BJ (cell line): ENCODE measurements at regions not wholly inside any gene's neighbourhood (a gene's known extent, or its start where the extent isn't known, plus 50 kb on each side); places are given as distances from the start of the nearest gene placed in this dataset.
"Not testable (repeated sequence)": the region's sequence is repeated elsewhere in the genome, so short reads cannot be mapped to it uniquely, and the experiment has no call there.

Experiments
- CTCF ChIA-PET: fragments of 350-600 bp; formaldehyde crosslinking; extraction: SDS; loops from one replicate; lab custom pipeline; 2021; ENCODE audit warnings: antibody characterized with exemption, inconsistent platforms; lab: Yijun Ruan, JAX
- POLR2A ChIA-PET: fragments of 300-600 bp; sonication (Branson Sonifier 250); formaldehyde crosslinking; extraction: SDS; loops from one replicate; lab custom pipeline; 2021; ENCODE audit warnings: antibody characterized with exemption; lab: Charles Lee
- DNase-seq: peaks from one replicate; pipeline ENCODE4 v3.0.0-alpha.2; 2011; ENCODE audit warnings: low read depth
- H3K27me3 ChIP-seq: 2 replicates; pipeline ENCODE4 v1.6.0; 2011; ENCODE audit warnings: low read length; ENCODE audit not compliant: control insufficient read depth, insufficient read depth
- H3K36me3 ChIP-seq: 2 replicates; pipeline ENCODE4 v1.5.1; 2011; ENCODE audit warnings: low read length; ENCODE audit not compliant: control insufficient read depth, insufficient read depth
- H3K4me3 ChIP-seq: 2 replicates; pipeline ENCODE4 v1.5.1; 2011; ENCODE audit warnings: low read depth, mild to moderate bottlenecking, control low read depth, low read length
- TF ChIP-seq, protein P1 (sequence below): IDR thresholded peaks from 2 replicates; pipeline ENCODE4 v1.5.1; 2011; ENCODE audit warnings: low read depth, mild to moderate bottlenecking, control low read depth, inconsistent platforms, low read length, moderate library complexity; ENCODE audit not compliant: insufficient read depth

DNA sequence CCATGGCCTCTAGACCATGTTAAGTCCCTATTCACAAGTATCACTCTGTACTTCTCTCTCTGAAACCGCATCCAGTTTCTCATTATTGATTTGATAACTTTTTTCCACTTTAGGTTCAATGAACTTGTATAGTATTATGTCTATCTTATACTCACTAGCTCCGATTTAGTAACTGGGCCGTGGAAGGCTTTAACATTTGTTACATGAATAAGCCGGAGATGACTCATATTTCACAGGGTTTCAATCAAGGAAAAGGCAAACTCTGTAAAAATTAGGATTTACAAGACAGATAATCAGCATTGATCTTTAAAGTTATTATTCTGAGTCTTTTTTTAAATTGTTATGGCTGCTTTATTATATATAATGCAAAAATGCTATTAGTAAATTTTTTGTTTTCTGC lies 662.2 kb upstream of the CNTN5 start:
- POLR2A ChIA-PET: no interaction called here
- CTCF ChIA-PET: no interaction called here
- TF ChIP-seq, protein P1, sequence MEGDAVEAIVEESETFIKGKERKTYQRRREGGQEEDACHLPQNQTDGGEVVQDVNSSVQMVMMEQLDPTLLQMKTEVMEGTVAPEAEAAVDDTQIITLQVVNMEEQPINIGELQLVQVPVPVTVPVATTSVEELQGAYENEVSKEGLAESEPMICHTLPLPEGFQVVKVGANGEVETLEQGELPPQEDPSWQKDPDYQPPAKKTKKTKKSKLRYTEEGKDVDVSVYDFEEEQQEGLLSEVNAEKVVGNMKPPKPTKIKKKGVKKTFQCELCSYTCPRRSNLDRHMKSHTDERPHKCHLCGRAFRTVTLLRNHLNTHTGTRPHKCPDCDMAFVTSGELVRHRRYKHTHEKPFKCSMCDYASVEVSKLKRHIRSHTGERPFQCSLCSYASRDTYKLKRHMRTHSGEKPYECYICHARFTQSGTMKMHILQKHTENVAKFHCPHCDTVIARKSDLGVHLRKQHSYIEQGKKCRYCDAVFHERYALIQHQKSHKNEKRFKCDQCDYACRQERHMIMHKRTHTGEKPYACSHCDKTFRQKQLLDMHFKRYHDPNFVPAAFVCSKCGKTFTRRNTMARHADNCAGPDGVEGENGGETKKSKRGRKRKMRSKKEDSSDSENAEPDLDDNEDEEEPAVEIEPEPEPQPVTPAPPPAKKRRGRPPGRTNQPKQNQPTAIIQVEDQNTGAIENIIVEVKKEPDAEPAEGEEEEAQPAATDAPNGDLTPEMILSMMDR: no peak
- Histone ChIP-seq H3K36me3 (no peaks in the 10 kb centered on the region), H3K27me3 (no peaks in the 10 kb centered on the region), H3K4me3 (no peak overlapping the region)
- no peak for DNase-seq

DNA sequence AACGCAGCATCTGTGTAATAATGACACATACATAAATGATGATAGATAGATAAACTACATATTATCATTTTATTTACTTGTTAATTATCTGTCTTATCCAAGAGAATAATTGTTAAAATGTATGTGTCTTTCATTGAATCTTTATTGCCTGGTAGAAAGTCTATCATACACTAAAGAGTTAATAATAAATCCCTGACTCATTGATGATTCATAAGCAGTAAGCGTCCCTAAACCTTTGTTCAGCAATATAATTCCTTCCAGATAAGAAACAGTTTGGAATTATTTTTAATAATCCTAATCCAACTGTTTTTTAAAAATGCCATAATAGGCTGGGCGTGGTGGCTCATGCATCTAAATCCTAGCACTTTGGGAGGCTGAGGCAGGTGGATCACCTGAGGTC lies 655.6 kb upstream of the CNTN5 start:
- Histone ChIP-seq H3K36me3 (no peaks in the 10 kb centered on the region), H3K4me3 (no peak overlapping the region), H3K27me3 (no peaks in the 10 kb centered on the region)
- TF ChIP-seq, protein P1: no peak
- CTCF ChIA-PET: no interaction called here
- DNase-seq: no peak
- POLR2A ChIA-PET: no interaction called here

DNA sequence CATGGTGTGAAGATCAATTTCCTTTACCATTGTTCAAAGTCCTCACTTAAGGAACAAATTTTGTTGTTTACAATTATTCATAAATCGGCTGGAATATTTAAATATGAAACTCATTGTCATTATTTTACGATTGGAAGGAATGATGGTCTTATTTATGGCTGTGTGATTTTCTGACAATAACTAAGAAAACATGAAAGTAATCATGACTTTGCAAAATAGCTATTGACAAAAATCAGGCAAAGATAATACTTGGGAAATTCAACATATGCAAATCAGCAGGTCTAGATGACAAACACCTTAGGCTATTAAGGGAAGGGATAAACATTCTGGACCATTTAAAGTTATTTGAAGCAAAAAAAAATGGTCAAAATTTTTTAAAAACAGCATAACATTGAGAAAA lies 654.8 kb upstream of the CNTN5 start:
- TF ChIP-seq, protein P1: no peak
- CTCF ChIA-PET: no interaction called here
- no peaks in the 10 kb centered on the region for H3K27me3 ChIP-seq
- no peak overlapping the region for H3K4me3 ChIP-seq
- DNase-seq: no peak
- POLR2A ChIA-PET: no interaction called here
- no peaks in the 10 kb centered on the region for H3K36me3 ChIP-seq

DNA sequence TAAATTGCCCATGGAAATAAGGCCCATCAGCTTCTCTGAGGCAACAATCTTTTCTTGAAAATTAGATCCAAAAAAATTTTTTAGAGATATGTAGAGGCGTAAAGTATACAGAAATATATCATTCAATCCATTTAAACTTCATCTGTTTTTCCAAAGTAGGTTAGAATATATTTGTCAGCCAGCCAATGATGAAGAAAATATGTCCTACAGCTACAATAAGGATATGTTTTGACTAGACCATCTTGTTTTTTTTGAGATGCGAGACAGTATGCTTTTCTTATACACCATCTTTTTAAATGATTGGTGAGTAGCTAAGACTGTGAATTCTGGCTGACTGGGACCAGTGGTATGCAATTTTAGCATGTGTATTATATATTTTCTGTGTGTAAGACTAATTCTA lies 630.4 kb upstream of the CNTN5 start:
- no peaks in the 10 kb centered on the region for H3K27me3 ChIP-seq
- POLR2A ChIA-PET: no interaction called here
- H3K36me3 ChIP-seq: no peaks in the 10 kb centered on the region
- CTCF ChIA-PET: no interaction called here
- TF ChIP-seq, protein P1: no peak
- DNase-seq: no peak
- no peak overlapping the region for H3K4me3 ChIP-seq

DNA sequence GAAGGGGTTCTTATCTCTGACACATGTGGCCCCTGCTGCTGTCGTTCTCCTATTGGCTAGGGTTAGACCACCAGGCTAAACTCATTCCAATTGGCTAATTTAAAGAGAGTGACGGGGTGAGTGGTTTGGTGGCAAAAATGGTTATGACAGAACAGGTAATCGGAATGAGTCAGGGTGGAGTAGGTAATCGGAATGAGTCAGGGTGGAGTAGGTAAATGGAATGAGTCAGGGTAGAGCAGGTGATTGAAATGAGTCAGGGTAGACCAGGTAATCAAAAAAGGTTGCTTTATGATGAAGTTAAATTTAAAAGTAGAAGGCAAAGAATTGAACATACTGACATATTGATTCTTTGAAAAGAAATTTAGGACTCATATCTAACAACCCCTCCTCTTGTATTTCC lies 626.2 kb upstream of the CNTN5 start:
- POLR2A ChIA-PET, H3K27me3 ChIP-seq, DNase-seq, H3K36me3 ChIP-seq, CTCF ChIA-PET, H3K4me3 ChIP-seq: not testable (repeated sequence)

DNA sequence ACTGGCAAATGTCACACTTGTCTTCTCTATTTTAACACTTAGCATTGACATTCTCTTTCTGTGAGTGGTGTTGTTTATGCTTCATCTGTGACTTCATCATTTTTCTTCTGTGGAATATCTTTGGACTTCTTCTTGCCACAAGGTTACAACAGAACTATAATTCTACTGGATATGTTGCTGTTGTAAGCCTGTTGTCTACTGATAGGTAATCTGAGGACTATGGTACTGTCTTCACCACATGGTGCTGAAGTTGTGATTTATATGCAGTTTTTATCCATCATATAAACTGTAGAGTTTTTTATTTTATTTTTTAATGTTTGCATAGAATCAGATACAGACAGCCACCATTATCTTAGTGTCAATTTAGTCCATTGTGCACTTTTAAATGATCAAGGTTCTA lies 622.2 kb upstream of the CNTN5 start:
- POLR2A ChIA-PET: no interaction called here
- no peak for DNase-seq
- Histone ChIP-seq H3K4me3 (no peak overlapping the region), H3K36me3 (no peaks in the 10 kb centered on the region), H3K27me3 (no peaks in the 10 kb centered on the region)
- TF ChIP-seq, protein P1: no peak
- CTCF ChIA-PET: no interaction called here
